Activated T-cell treated with anti-CD3 and anti-CD28 coated beads, Interleukin-2, amount 50 U/mL, for 4 hours (primary cell): ENCODE measurements at regions not wholly inside any gene's neighbourhood (a gene's known extent, or its start where the extent isn't known, plus 50 kb on each side); places are given as distances from the start of the nearest gene placed in this dataset.

Experiments used
- ATAC-seq, 2 donors: fragments of 200-7000 bp; cut with Tn5 transposase; one replicate each; pipeline ENCODE4 v1.10.0; 2021
- DNase-seq: peaks from one replicate; pipeline ENCODE4 v3.0.0-alpha.2; 2020
- H3K27me3 Mint-ChIP-seq: one replicate; pipeline ENCODE4 v1.8.0; 2021; ENCODE audit warnings: low read depth, mixed read lengths
- H3K36me3 Mint-ChIP-seq: one replicate; pipeline ENCODE4 v1.8.0; 2022; ENCODE audit warnings: mixed read lengths; ENCODE audit not compliant: insufficient read depth
- H3K4me1 Mint-ChIP-seq: one replicate; pipeline ENCODE4 v1.8.0; 2021; ENCODE audit warnings: low read depth, mixed read lengths
- H3K4me3 Mint-ChIP-seq: one replicate; pipeline ENCODE4 v1.8.0; 2021; ENCODE audit warnings: mild to moderate bottlenecking, moderate library complexity, mixed read lengths
- H3K9me3 Mint-ChIP-seq: one replicate; pipeline ENCODE4 v1.8.0; 2021; ENCODE audit warnings: mixed read lengths

DNA sequence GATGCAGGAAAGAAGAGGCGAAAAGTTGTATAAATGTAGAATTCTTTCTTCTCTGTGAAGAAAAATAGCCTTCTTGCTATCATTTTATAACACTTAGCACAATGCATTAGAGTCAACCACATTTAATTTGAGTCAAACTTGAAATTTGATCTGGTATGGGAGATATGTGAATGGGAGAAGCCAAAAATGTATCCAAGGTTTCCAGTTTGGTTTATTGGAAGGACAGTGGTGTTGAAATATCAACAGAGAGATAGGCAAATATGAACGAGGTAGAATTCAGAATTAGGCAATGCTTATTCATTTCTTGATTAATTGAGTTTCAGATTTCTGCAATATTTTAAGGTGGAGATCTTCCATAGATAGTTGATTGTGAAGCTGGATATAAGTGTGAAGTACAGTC, 991.9 kb upstream of the CHAC2 start:
- H3K4me3 Mint-ChIP-seq: no peak overlapping the region
- no peaks in the 10 kb centered on the region for H3K27me3 Mint-ChIP-seq
- no peak for DNase-seq
- H3K4me1 Mint-ChIP-seq: no peaks in the 10 kb centered on the region
- no peak for ATAC-seq
- peaks cover 10% of the 10 kb centered on the region for H3K9me3 Mint-ChIP-seq
- H3K36me3 Mint-ChIP-seq: no peaks in the 10 kb centered on the region

DNA sequence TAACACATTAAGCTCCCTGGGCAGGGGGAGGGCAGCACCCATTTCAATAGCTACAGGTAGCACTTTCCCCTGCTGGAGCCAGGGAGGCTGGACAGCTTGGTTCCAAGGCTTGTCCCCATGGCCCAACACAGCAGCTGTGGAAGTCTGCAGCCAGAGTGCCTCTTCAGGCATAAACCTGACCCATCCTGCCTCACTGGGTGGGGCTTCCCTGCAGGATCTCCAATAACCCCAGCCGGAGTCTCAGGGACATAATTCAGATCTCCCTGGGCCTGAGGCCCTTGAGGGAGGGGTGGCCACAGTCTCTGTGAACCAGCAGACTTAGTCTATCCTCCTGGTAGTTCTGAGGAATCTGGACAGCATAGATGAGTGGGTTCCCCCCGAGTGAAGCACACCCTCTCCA, 1001.9 kb upstream of the CHAC2 start:
- no peak for ATAC-seq
- Mint-ChIP-seq H3K36me3 (no peaks in the 10 kb centered on the region), H3K4me1 (no peaks in the 10 kb centered on the region), H3K4me3 (no peak overlapping the region), H3K9me3 (peaks cover 25% of the 10 kb centered on the region), H3K27me3 (no peaks in the 10 kb centered on the region)
- no peak for DNase-seq

DNA sequence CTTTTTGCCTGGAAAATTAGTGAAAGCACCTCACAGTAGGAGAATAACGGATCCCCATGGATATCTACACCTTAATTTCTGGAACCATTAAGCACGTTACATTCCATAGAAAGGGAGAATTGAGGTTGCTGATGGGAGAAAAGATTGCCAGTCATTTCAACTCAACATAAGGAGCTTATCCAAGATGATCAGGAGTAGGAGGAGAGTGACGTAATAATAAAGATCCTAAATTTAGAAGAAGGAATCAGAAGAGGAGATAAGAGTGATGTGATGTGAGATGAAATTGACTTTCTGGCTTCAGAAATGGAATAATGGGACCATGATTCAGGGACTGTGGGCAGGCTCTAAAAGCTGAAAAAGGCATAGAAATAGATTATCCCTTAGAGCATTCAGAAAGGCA, 1017.8 kb upstream of the CHAC2 start:
- no peak overlapping the region for H3K4me3 Mint-ChIP-seq
- no peak for ATAC-seq
- H3K9me3 Mint-ChIP-seq: peaks cover 12% of the 10 kb centered on the region
- no peaks in the 10 kb centered on the region for H3K27me3 Mint-ChIP-seq
- no peaks in the 10 kb centered on the region for H3K4me1 Mint-ChIP-seq
- no peak for DNase-seq
- H3K36me3 Mint-ChIP-seq: no peaks in the 10 kb centered on the region

DNA sequence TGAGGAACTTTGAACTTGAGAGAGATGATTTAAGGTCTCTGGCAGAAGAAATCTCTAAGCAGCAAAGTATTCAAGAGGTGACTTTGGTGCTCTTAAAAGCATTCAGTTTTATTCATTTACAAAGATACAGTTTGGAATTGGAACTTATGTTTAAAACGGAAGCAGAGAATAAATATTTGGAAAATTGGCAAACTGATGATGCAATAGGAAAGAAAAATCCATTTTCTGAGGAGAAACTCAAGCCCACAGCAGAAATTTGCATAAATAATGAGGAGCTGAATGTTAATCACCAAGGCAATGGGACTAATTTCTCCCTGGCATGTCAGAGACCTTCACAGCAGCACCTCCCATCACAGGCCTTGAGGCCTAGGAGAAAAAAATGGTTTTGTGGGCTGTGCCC, 1022.5 kb upstream of the CHAC2 start:
- Mint-ChIP-seq H3K36me3 (no peaks in the 10 kb centered on the region), H3K4me3 (no peak overlapping the region), H3K27me3 (no peaks in the 10 kb centered on the region), H3K4me1 (no peaks in the 10 kb centered on the region), H3K9me3 (peaks cover 12% of the 10 kb centered on the region)
- no peak for DNase-seq
- ATAC-seq: no peak

DNA sequence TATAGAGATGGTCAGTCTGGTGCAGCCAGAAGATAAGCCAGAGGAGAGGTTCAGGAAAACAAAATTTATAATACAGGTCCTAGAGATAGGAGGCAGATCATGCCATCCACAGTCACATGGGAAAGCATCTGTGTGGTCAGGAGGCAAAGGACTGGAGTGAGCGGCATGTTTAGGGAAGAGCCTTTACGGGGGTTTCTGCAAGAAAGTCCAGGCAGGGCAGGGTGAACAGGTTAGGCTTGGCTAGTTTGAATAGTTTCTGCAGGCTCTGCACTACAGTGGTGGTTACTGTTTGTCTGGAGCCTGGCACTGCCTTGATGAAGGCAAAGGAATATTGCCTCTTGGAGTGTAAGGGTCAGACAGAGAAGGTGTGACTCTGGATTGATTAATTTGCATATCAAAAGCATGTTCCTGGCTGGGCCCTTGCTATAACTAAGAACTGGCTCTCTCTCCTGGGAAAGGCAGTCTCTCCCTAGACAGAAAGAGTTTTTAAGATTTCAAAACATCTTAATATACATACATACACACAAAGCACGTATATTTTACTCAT, 1034.7 kb upstream of the CHAC2 start:
- no peaks in the 10 kb centered on the region for H3K4me1 Mint-ChIP-seq
- no peak overlapping the region for H3K4me3 Mint-ChIP-seq
- H3K36me3 Mint-ChIP-seq: no peaks in the 10 kb centered on the region
- H3K9me3 Mint-ChIP-seq: peaks cover 15% of the 10 kb centered on the region
- no peak for ATAC-seq
- no peak for DNase-seq
- H3K27me3 Mint-ChIP-seq: no peaks in the 10 kb centered on the region

DNA sequence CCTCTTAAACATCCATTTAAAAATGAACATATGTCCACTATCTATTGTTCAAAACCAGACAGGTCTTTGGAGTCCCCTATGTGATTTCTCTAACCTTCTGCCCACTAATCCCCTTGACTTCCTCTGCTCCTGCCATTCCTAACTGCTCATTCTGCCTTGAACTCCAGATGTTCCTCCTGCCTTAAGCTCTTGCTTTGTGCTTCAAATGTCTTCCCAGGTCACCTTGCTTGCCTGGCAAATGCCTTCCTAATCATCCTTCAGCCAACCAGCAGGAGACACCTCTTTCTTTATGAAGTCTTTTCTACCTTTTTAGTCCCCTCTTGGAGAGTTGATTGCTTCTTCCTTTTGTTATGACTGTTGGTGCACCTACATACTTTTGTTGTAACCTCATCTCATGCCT, 1043.0 kb upstream of the CHAC2 start:
- H3K27me3 Mint-ChIP-seq: no peaks in the 10 kb centered on the region
- ATAC-seq: no peak
- H3K4me3 Mint-ChIP-seq: no peak overlapping the region
- no peaks in the 10 kb centered on the region for H3K36me3 Mint-ChIP-seq
- H3K9me3 Mint-ChIP-seq: peaks cover 27% of the 10 kb centered on the region
- no peak for DNase-seq
- H3K4me1 Mint-ChIP-seq: no peaks in the 10 kb centered on the region

DNA sequence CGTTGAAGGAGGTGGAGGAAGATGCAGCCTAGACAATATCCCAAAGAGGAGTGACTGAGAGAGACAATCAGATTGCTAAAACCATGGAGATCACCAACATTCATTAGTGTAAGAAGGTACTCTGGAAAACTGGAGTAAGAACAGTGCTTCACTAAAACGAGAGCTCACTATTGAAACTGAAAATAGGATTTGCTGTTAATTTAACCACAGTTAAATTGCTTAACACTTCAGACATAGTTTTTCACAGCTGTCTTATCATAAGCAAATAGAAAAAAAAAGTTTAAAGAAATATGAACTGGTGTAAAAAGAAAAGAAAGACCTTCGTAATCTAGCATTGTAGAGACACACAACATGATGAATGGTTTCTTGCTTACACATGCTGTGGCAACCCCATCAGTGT, 1049.8 kb upstream of the CHAC2 start:
- no peaks in the 10 kb centered on the region for H3K36me3 Mint-ChIP-seq
- ATAC-seq: no peak
- no peak for DNase-seq
- no peaks in the 10 kb centered on the region for H3K4me1 Mint-ChIP-seq
- H3K9me3 Mint-ChIP-seq: peaks cover 14% of the 10 kb centered on the region
- no peak overlapping the region for H3K4me3 Mint-ChIP-seq
- H3K27me3 Mint-ChIP-seq: no peaks in the 10 kb centered on the region

DNA sequence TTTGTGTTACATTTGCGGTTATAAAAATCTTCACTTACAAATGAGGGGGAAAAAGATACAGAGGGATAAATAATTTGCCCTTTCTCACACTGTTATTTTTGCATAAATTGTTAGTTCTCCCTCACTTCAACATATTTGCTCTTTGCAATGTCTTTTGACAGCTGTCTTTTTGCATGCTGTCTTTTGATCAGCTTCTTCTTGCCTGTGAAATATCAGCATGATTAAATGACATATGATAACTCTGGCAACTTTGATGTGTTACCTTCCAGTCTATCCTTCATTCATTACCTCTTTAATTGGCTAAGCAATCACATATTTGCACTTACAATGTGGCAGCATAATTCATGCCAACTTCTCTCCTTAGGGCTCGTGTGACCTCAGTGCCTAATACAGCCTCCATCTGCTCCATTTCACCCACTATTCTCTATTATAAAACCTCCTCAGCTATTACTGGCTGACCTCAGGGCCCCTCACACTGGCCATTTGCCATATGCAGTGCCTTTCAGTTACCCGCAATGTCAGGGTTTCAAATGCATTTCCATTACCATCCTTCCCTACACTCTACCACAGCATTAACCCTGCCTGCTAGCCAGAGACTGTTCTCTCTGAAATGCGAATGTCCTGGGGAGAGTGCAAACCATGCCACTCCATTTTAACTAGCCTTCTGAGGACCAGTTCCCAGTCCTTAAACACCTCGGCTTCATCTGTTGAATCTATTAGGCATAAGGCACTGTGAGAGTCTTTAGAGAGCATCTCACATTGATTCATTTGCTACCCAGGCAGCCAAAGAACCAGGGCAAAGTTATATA, 1056.6 kb upstream of the CHAC2 start:
- Mint-ChIP-seq H3K9me3 (peaks cover 3% of the 10 kb centered on the region), H3K36me3 (no peaks in the 10 kb centered on the region), H3K4me1 (no peaks in the 10 kb centered on the region), H3K27me3 (no peaks in the 10 kb centered on the region), H3K4me3 (no peak overlapping the region)
- ATAC-seq: no peak
- no peak for DNase-seq

DNA sequence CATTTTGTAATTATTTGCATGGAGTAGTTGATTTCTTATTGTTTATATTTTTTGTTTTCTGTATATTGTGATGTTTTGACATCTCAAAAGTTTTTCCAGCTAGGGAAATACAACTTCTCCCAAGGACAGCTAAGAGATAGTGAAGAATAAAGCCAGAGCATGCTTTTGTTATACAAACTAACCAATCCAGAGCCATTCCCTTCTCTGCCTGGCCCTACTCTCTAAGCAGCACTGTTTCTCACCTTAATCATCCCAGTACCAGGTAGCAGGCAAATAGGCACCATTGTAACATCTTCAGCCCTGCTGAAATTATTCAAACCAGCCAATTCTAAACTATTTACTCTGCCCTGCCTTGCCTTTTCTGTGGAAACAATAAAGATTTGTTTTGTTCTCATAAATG, 1063.4 kb upstream of the CHAC2 start:
- ATAC-seq (no peak), DNase-seq (no peak)
- Mint-ChIP-seq H3K9me3 (peaks cover 6% of the 10 kb centered on the region), H3K4me3 (no peak overlapping the region), H3K4me1 (no peaks in the 10 kb centered on the region), H3K27me3 (no peaks in the 10 kb centered on the region), H3K36me3 (no peaks in the 10 kb centered on the region)

DNA sequence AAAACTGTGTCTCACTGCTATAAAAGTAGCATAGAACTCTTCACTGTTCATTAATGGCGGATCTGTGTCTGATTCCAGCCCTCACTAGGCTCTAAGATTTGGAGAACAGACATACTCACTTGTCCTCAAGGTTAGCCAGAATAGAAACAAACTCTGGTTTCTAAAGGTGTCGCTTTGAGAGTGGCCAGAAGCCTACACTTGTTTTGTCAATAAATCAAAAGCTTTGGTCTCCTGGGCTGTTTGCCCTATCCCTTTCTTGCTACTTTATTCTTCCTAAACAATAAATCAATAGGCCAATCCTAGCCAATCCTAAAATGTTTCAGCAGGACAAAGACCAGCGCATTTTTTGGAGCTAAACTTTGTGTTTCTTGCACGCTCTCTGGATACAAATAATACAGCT, 1064.6 kb upstream of the CHAC2 start:
- DNase-seq (no peak), ATAC-seq (no peak)
- no peaks in the 10 kb centered on the region for H3K27me3 Mint-ChIP-seq
- H3K9me3 Mint-ChIP-seq: peaks cover 6% of the 10 kb centered on the region
- H3K36me3 Mint-ChIP-seq: no peaks in the 10 kb centered on the region
- no peak overlapping the region for H3K4me3 Mint-ChIP-seq
- no peaks in the 10 kb centered on the region for H3K4me1 Mint-ChIP-seq

DNA sequence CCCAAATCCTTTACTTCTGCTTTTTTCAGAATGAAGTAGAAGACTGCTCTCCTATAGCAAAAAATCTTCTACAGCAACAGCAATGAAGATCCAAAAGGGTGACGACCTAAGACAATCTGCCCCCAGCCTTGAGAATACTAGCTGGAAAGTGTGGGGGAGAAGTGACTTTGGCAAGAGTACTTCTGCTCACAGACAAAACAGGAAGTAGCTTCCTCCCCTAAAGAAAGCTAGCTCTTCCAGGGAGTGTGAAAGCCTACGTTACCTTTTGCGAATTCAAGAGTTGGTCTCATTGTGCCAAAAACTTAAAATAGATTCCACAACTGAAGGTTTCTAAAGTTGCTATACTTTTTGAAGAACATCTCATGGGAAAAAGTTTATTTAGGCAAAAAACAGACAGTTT, 1069.2 kb upstream of the CHAC2 start:
- Mint-ChIP-seq H3K9me3 (no peaks in the 10 kb centered on the region), H3K4me3 (no peak overlapping the region), H3K4me1 (no peaks in the 10 kb centered on the region), H3K27me3 (no peaks in the 10 kb centered on the region), H3K36me3 (no peaks in the 10 kb centered on the region)
- ATAC-seq: no peak
- no peak for DNase-seq

DNA sequence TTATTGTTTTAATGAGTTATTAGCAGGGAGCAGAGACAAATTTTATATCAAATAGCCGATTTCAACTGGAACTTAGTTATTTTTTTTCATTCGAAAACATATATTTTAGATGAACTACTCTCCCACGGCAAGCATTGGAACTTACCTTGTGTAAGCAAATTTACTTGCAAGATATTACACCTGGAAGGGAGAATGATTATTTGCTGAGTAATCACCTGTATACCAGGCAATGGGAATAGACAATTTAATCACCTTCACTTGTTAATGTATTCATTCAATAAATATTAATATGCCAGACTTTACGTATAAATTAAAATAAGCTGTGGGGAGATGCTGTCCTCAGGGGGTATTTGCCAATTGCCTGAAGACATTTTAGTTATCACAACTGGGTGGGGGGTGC, 1069.9 kb upstream of the CHAC2 start:
- no peaks in the 10 kb centered on the region for H3K4me1 Mint-ChIP-seq
- no peak for DNase-seq
- H3K4me3 Mint-ChIP-seq: no peak overlapping the region
- ATAC-seq: no peak
- H3K36me3 Mint-ChIP-seq: no peaks in the 10 kb centered on the region
- H3K9me3 Mint-ChIP-seq: no peaks in the 10 kb centered on the region
- H3K27me3 Mint-ChIP-seq: no peaks in the 10 kb centered on the region

DNA sequence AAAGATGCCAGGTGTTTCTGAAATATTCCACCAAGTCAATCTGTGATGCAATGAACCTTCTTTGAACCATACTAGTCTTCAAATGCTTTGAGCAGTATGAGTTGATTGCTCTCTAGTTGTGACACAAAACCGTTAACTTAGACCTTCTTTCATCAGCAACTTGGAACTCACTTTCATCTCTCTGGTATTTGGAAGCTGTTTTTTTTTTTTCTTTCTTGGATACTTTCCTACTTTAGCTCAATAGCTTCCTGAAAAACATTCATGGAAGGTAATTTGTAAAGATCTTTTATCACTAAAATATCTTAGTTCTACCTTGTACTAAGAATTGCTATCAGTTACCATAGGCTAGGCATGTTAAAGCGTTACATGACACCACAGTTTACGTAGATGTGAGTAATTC, 1071.9 kb upstream of the CHAC2 start:
- Mint-ChIP-seq H3K36me3 (no peaks in the 10 kb centered on the region), H3K4me3 (no peak overlapping the region), H3K4me1 (no peaks in the 10 kb centered on the region), H3K27me3 (no peaks in the 10 kb centered on the region), H3K9me3 (no peaks in the 10 kb centered on the region)
- DNase-seq (no peak), ATAC-seq (no peak)

DNA sequence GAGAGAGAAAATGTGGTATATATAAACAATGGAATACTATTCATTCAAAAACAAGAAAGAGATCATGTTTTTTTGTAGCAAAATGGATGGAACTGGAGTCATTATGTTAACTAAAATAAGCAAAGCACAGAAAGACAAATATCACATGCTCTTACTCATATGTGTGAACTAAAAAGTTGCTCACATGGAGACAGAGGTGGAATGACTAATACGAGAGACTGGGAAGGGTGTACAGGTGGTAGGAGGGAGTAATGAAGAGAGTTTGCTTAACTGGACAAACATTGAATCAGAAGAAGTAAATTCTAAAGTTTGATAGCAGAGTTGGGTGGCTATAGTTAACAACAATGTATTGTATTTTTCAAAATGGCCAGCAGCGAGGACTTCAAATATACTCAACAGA, 1080.7 kb upstream of the CHAC2 start:
- Mint-ChIP-seq H3K4me1 (no peaks in the 10 kb centered on the region), H3K36me3 (no peaks in the 10 kb centered on the region), H3K4me3 (no peak overlapping the region), H3K9me3 (peaks cover 22% of the 10 kb centered on the region), H3K27me3 (no peaks in the 10 kb centered on the region)
- no peak for ATAC-seq
- DNase-seq: no peak

DNA sequence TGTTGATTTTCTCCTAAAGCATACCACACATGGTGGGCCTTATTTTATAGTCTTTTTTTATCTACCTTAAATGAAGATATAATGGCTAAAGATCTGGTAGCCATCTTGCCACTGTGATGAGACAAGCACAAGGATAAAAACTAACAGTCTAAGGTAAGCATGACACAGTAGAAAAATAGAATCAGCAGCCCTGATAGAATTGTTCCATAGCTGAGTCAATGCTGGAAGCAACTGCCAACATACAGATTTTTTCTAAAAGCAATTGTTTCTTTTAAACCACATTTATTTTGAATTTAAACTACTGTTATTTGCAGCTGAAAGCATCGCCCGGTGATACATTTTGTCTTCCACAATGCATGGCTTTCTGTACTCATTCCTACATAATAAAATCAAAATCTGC, 1091.5 kb upstream of the CHAC2 start:
- Mint-ChIP-seq H3K4me1 (no peaks in the 10 kb centered on the region), H3K9me3 (peaks cover 13% of the 10 kb centered on the region), H3K36me3 (no peaks in the 10 kb centered on the region), H3K4me3 (no peak overlapping the region), H3K27me3 (no peaks in the 10 kb centered on the region)
- no peak for ATAC-seq
- DNase-seq: no peak
